GM12878 (cell line): ENCODE measurements at regions not wholly inside any gene's neighbourhood (a gene's known extent, or its start where the extent isn't known, plus 50 kb on each side); places are given as distances from the start of the nearest gene placed in this dataset.

Source experiments
- ATAC-seq: fragments of 200-7000 bp; cut with Tn5 transposase; 3 replicates; pipeline ENCODE4 v1.9.1; 2020; ENCODE audit warnings: mild to moderate bottlenecking, moderate library complexity
- BruUV-seq: library from RNA; stranded (reverse); fragments of 400-500 nt; replicated peaks from 2 replicates; lab custom pipeline; 2021; lab: Mats Ljungman, UMichigan
- CTCF ChIA-PET: fragments of 300-600 bp; sonication (Branson Sonifier 250); formaldehyde crosslinking; extraction: SDS; loops from one replicate; lab custom pipeline; 2021; ENCODE audit warnings: inconsistent platforms; lab: Yijun Ruan, JAX
- POLR2A ChIA-PET: fragments of 350-600 bp; formaldehyde crosslinking; extraction: SDS; loops from one replicate; lab custom pipeline; 2021; ENCODE audit warnings: inconsistent platforms; lab: Charles Lee
- RAD21 ChIA-PET: fragments of 300-600 bp; sonication (Branson Sonifier 250); formaldehyde crosslinking; loops from one replicate; lab custom pipeline; 2023; ENCODE audit warnings: antibody characterized with exemption; ENCODE audit not compliant: unreplicated experiment; lab: Charles Lee
- SMC1A ChIA-PET: fragments of 300-600 bp; sonication (Branson Sonifier 250); formaldehyde crosslinking; loops from one replicate; lab custom pipeline; 2023; ENCODE audit not compliant: unreplicated experiment, uncharacterized antibody; lab: Charles Lee
- DNase-seq: peaks from one replicate; pipeline ENCODE4 v3.0.0-alpha.2; 2011; ENCODE audit warnings: low read depth, low spot score
- FAIRE-seq: peaks from 3 replicates; lab custom pipeline; 2011; peaks lifted over from hg19 to GRCh38; lab: Jason Lieb, UNC
- H2AFZ ChIP-seq: 2 replicates; pipeline ENCODE4 v1.6.0; 2011; ENCODE audit warnings: low read depth, low read length, control low read depth; ENCODE audit not compliant: control insufficient read depth
- H3K27ac ChIP-seq: 2 replicates; pipeline ENCODE4 v1.5.1; 2011; ENCODE audit warnings: control low read depth; ENCODE audit not compliant: control insufficient read depth, insufficient read depth
- H3K27me3 ChIP-seq, 2 experiments: replicated peaks in 1 of 2; 2 replicates each; pipeline versions ENCODE4 v1.6.0 to v1.6.1; 2011; ENCODE audit warnings: low read length in 1 of 2; ENCODE audit not compliant: control insufficient read depth in 2 of 2, insufficient read depth in 2 of 2
- H3K36me3 ChIP-seq, 2 experiments: 2 replicates each; pipeline ENCODE4 v1.5.1; 2011; ENCODE audit warnings: low read length in 1 of 2; ENCODE audit not compliant: control insufficient read depth in 2 of 2, insufficient read depth in 2 of 2
- H3K4me1 ChIP-seq: 2 replicates; pipeline ENCODE4 v1.6.1; 2011; ENCODE audit warnings: mild to moderate bottlenecking, low read length, moderate library complexity, mixed read lengths; ENCODE audit not compliant: control insufficient read depth, insufficient read depth
- H3K4me2 ChIP-seq: 2 replicates; pipeline ENCODE4 v1.6.0; 2011; ENCODE audit warnings: control low read depth; ENCODE audit not compliant: control insufficient read depth, insufficient read depth
- H3K4me3 ChIP-seq: fragments of 200-600 bp; sonication (generic); 2 replicates; pipeline ENCODE4 v1.5.1; 2016
- H3K79me2 ChIP-seq: 2 replicates; pipeline ENCODE4 v1.6.0; 2011; ENCODE audit warnings: low read length; ENCODE audit not compliant: control insufficient read depth, insufficient read depth
- H3K9ac ChIP-seq: 2 replicates; pipeline ENCODE4 v1.8.0; 2011; ENCODE audit warnings: low read length, control low read depth, mixed read lengths; ENCODE audit not compliant: control insufficient read depth, insufficient read depth
- H3K9me3 ChIP-seq: replicated peaks from 3 replicates; pipeline ENCODE4 v1.5.1; 2011; ENCODE audit warnings: mild to moderate bottlenecking, low read length; ENCODE audit not compliant: control insufficient read depth, insufficient read depth
- H4K20me1 ChIP-seq: 2 replicates; pipeline ENCODE4 v1.6.0; 2011; ENCODE audit not compliant: control insufficient read depth, insufficient read depth
- EZH2 ChIP-seq: IDR thresholded peaks from 2 replicates; pipeline ENCODE4 v1.6.1; 2012; ENCODE audit warnings: low read depth, mild to moderate bottlenecking, control low read depth, inconsistent platforms, low read length, borderline replicate concordance; ENCODE audit not compliant: control insufficient read depth
- FOS ChIP-seq: IDR thresholded peaks from 3 replicates; pipeline ENCODE4 v1.6.1; 2011; ENCODE audit warnings: borderline replicate concordance; ENCODE audit not compliant: insufficient read length; ENCODE audit errors: extremely low read depth
- LARP7 ChIP-seq: fragments of 450-650 bp; IDR thresholded peaks from 2 replicates; pipeline ENCODE4 v1.6.1; 2017; ENCODE audit warnings: mild to moderate bottlenecking
- MYC ChIP-seq: IDR thresholded peaks from 2 replicates; pipeline ENCODE4 v1.6.1; 2011; ENCODE audit warnings: mild to moderate bottlenecking, low read length, moderate library complexity, inconsistent platforms; ENCODE audit not compliant: insufficient read depth, insufficient replicate concordance, insufficient read length, severe bottlenecking
- SMARCA5 ChIP-seq: fragments of 450-650 bp; IDR thresholded peaks from 2 replicates; pipeline ENCODE4 v1.6.1; 2017; ENCODE audit warnings: mild to moderate bottlenecking
- YBX1 ChIP-seq: fragments of 450-650 bp; IDR thresholded peaks from 2 replicates; pipeline ENCODE4 v1.6.1; 2016; ENCODE audit warnings: antibody characterized with exemption
- ZNF24 ChIP-seq: fragments of 450-650 bp; IDR thresholded peaks from 2 replicates; pipeline ENCODE4 v1.6.1; 2017; ENCODE audit warnings: antibody characterized with exemption, mild to moderate bottlenecking
- WGBS: methylation state at CpG from one replicate; pipeline ENCODE4 v1.1.6; 2016; ENCODE audit warnings: low lambda C conversion rate; ENCODE audit not compliant: insufficient replicate concordance, insufficient coverage; ENCODE audit errors: missing lambda C conversion rate; 5-methylcytosine and 5-hydroxymethylcytosine counted together
- in situ Hi-C: fragments of 300-500 bp; cut with MboI; formaldehyde crosslinking; loops from 9 replicates; pipeline ENCODE4 v1.14.3; 2018; ENCODE audit warnings: mixed read lengths
- intact Hi-C: fragments of 100-400 bp; cut with micrococcal nuclease; formaldehyde crosslinking; loops from one replicate; pipeline ENCODE4 v1.14.2; 2022; ENCODE audit not compliant: unreplicated experiment
- TF ChIP-seq, protein P1 (sequence below): fragments of 450-650 bp; IDR thresholded peaks from 2 replicates; pipeline ENCODE4 v1.6.1; 2017; ENCODE audit warnings: mild to moderate bottlenecking, moderate library complexity
- TF ChIP-seq, protein P2 (sequence below): IDR thresholded peaks from 2 replicates; pipeline ENCODE4 v1.6.1; 2011; ENCODE audit warnings: mild to moderate bottlenecking, low read depth, low read length, moderate library complexity; ENCODE audit not compliant: insufficient replicate concordance
- TF ChIP-seq, protein P3 (sequence below): fragments of 450-650 bp; IDR thresholded peaks from 2 replicates; pipeline ENCODE4 v1.6.1; 2017; ENCODE audit warnings: borderline replicate concordance
- TF ChIP-seq, protein P4 (sequence below): IDR thresholded peaks from 2 replicates; pipeline ENCODE4 v1.6.1; 2012; ENCODE audit warnings: low read depth, low read length, improper control_type of control experiment

DNA sequence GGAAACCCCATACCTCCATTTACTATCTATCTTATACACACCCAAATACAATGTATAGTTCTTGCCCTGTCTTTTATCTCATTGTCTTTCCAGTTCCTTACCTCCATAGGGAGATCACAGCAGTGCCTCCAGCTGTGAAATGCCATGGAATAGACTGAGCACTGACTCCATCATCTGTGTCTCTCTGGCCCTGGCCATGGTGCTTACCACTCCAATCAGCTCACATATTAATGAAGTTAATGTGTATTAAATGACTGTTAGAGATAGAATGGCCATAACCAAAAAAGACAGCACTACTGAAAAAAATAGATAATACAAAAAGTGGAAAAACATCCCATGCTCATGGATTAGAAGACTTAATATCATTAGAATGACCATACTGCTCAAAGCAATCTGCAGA lies 240.4 kb upstream of the SOX21 start:
- Histone ChIP-seq H2AFZ (no peak overlapping the region), H3K36me3 (no peaks in the 10 kb centered on the region), H3K27ac (no peak overlapping the region), H3K4me2 (no peak overlapping the region), H3K4me1 (no peaks in the 10 kb centered on the region), H3K9ac (no peak overlapping the region), H3K27me3 (no peaks in the 10 kb centered on the region), H3K9me3 (no peaks in the 10 kb centered on the region), H3K4me3 (no peak overlapping the region), H4K20me1 (no peaks in the 10 kb centered on the region), H3K79me2 (no peaks in the 10 kb centered on the region)
- DNase-seq (no peak), FAIRE-seq (no peak), ATAC-seq (no peak)
- ChIA-PET CTCF (no interaction called here), POLR2A (no interaction called here), SMC1A (no interaction called here), RAD21 (no interaction called here)
- in situ Hi-C loops, result no loop called here
- intact Hi-C loops, result loop anchor here (10.0 kb wide), 1 partner anchor 278 kb away; no protein-coding TSS in a partner anchor
- TF ChIP-seq, protein P1, sequence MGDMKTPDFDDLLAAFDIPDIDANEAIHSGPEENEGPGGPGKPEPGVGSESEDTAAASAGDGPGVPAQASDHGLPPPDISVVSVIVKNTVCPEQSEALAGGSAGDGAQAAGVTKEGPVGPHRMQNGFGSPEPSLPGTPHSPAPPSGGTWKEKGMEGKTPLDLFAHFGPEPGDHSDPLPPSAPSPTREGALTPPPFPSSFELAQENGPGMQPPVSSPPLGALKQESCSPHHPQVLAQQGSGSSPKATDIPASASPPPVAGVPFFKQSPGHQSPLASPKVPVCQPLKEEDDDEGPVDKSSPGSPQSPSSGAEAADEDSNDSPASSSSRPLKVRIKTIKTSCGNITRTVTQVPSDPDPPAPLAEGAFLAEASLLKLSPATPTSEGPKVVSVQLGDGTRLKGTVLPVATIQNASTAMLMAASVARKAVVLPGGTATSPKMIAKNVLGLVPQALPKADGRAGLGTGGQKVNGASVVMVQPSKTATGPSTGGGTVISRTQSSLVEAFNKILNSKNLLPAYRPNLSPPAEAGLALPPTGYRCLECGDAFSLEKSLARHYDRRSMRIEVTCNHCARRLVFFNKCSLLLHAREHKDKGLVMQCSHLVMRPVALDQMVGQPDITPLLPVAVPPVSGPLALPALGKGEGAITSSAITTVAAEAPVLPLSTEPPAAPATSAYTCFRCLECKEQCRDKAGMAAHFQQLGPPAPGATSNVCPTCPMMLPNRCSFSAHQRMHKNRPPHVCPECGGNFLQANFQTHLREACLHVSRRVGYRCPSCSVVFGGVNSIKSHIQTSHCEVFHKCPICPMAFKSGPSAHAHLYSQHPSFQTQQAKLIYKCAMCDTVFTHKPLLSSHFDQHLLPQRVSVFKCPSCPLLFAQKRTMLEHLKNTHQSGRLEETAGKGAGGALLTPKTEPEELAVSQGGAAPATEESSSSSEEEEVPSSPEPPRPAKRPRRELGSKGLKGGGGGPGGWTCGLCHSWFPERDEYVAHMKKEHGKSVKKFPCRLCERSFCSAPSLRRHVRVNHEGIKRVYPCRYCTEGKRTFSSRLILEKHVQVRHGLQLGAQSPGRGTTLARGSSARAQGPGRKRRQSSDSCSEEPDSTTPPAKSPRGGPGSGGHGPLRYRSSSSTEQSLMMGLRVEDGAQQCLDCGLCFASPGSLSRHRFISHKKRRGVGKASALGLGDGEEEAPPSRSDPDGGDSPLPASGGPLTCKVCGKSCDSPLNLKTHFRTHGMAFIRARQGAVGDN, result no peak
- no TSS peak for BruUV-seq

DNA sequence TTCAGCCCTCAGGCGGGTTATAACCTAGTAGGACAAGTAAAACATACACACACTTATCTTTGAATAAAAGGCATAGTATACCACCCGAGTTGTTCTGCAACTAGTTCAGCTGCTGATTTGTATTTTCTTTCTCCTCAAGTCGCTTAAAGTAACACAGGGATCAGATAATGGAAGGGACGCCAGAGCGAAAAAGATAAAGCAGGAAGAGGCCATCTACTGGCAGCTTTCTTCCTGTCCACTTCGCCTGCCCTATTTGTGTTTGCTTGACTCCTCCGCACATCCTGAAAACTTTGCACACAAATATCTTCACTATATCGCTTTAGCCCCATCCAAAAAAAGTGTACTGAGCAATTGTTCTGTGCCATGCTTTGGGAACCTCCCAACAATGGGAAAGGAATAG lies 238.0 kb upstream of the SOX21 start:
- intact Hi-C loops, result loop anchor here (10.0 kb wide), 1 partner anchor 276 kb away; no protein-coding TSS in a partner anchor
- TF ChIP-seq, protein P2, sequence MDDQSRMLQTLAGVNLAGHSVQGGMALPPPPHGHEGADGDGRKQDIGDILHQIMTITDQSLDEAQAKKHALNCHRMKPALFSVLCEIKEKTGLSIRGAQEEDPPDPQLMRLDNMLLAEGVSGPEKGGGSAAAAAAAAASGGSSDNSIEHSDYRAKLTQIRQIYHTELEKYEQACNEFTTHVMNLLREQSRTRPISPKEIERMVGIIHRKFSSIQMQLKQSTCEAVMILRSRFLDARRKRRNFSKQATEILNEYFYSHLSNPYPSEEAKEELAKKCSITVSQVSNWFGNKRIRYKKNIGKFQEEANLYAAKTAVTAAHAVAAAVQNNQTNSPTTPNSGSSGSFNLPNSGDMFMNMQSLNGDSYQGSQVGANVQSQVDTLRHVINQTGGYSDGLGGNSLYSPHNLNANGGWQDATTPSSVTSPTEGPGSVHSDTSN, result no peak
- TF ChIP-seq EZH2 (no peak), LARP7 (no peak), ZNF24 (no peak), FOS (no peak), MYC (no peak), SMARCA5 (no peak), YBX1 (no peak)
- TF ChIP-seq, protein P3, sequence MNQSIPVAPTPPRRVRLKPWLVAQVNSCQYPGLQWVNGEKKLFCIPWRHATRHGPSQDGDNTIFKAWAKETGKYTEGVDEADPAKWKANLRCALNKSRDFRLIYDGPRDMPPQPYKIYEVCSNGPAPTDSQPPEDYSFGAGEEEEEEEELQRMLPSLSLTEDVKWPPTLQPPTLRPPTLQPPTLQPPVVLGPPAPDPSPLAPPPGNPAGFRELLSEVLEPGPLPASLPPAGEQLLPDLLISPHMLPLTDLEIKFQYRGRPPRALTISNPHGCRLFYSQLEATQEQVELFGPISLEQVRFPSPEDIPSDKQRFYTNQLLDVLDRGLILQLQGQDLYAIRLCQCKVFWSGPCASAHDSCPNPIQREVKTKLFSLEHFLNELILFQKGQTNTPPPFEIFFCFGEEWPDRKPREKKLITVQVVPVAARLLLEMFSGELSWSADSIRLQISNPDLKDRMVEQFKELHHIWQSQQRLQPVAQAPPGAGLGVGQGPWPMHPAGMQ, result no peak
- TF ChIP-seq, protein P4, sequence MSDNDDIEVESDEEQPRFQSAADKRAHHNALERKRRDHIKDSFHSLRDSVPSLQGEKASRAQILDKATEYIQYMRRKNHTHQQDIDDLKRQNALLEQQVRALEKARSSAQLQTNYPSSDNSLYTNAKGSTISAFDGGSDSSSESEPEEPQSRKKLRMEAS, result no peak

More for the DNA sequence above, 238.0 kb upstream of the SOX21 start:
- H3K79me2 ChIP-seq, result no peaks in the 10 kb centered on the region
- no peak for DNase-seq
- POLR2A ChIA-PET, result interaction anchor here (0.5 kb wide), 1 partner anchor 671 kb away, joined by 3 read pairs; no protein-coding TSS in a partner anchor
- BruUV-seq, result no TSS peak
- no peak overlapping the region for H3K27ac ChIP-seq
- no peak overlapping the region for H3K4me3 ChIP-seq
- H2AFZ ChIP-seq, result no peak overlapping the region
- no peaks in the 10 kb centered on the region for H4K20me1 ChIP-seq
- no peaks in the 10 kb centered on the region for H3K9me3 ChIP-seq
- 50% methylated on average over 8 of the region's 8 CpGs for WGBS
- no peak overlapping the region for H3K4me2 ChIP-seq
- H3K4me1 ChIP-seq, result no peaks in the 10 kb centered on the region
- no peak for ATAC-seq
- CTCF ChIA-PET, result interaction anchor here (1.0 kb wide), 1 partner anchor 19 kb away, joined by 3 read pairs; no protein-coding TSS in a partner anchor
- FAIRE-seq, result no peak
- SMC1A ChIA-PET, result interaction anchor here (1.0 kb wide), 1 partner anchor 454 kb away, joined by 3 read pairs; no protein-coding TSS in a partner anchor
- RAD21 ChIA-PET, result no interaction called here
- no peaks in the 10 kb centered on the region for H3K36me3 ChIP-seq
- in situ Hi-C loops, result no loop called here
- H3K9ac ChIP-seq, result no peak overlapping the region
- H3K27me3 ChIP-seq, result no peaks in the 10 kb centered on the region
